Thyroid gland (tissue), 4 donors: ENCODE measurements at regions not wholly inside any gene's neighbourhood (a gene's known extent, or its start where the extent isn't known, plus 50 kb on each side); places are given as distances from the start of the nearest gene placed in this dataset.
"Not testable (repeated sequence)": the region's sequence is repeated elsewhere in the genome, so short reads cannot be mapped to it uniquely, and the experiment has no call there.

Experiments
- CTCF ChIP-seq, 6 experiments: fragments of 200-600 bp in 3 of 6; fragments of 450-650 bp in 3 of 6; sonication (generic) in 3 of 6; IDR thresholded peaks; one replicate each; pipeline ENCODE4 v1.5.1; 2016 to 2019; ENCODE audit warnings: antibody characterized with exemption in 6 of 6, mild to moderate bottlenecking in 2 of 6, inconsistent platforms in 1 of 6, moderate library complexity in 1 of 6
- POLR2A ChIP-seq, 2 donors: fragments of 450-650 bp; IDR thresholded peaks; one replicate each; pipeline ENCODE4 v1.6.1; 2017; ENCODE audit warnings: antibody characterized with exemption in 2 of 2, mild to moderate bottlenecking in 2 of 2, moderate library complexity in 1 of 2

GRCh38 chr7:76955124-76955523, 77.0 kb downstream of the SPDYE17 start:
- not testable (repeated sequence) for TF ChIP-seq CTCF, POLR2A (IDR thresholded peaks at IDR 0.05)
